ENCODE measurements at regions not wholly inside any gene's neighbourhood (a gene's known extent, or its start where the extent isn't known, plus 50 kb on each side); places are given as distances from the start of the nearest gene placed in this dataset.

GRCh38 chr11:37699644-37700043, 1101.6 kb upstream of the RAG2 start:
- WGBS, 5 donors: 69 to 77% (median 70%) methylated on average over 2 of the region's 2 CpGs
- Histone ChIP-seq H3K4me1 (no peaks in the 10 kb centered on the region), H3K36me3 (no peaks in the 10 kb centered on the region), H3K9me3 (peaks cover 6 to 25% (median 16%) of the 10 kb centered on the region in 4 donors), H3K4me3 (no peak overlapping the region), H3K27me3 (no peaks in the 10 kb centered on the region), H3K27ac (no peak overlapping the region)
- DNase-seq: no peak
- intact Hi-C loops (cut with DNase I; ENCODE audit: low total_unique reads): no loop called here
- TF ChIP-seq POLR2A (IDR thresholded peaks at IDR 0.05) (no peak), EP300 (IDR thresholded peaks at IDR 0.05) (no peak)

- Histone ChIP-seq H3K27ac (no peak overlapping the region), H3K4me1 (no peaks in the 10 kb centered on the region), H3K27me3 (no peaks in the 10 kb centered on the region), H3K36me3 (no peaks in the 10 kb centered on the region), H3K9me3 (peaks cover 7 to 32% (median 27%) of the 10 kb centered on the region in 4 donors), H3K4me3 (no peak overlapping the region)
- intact Hi-C loops (cut with DNase I; ENCODE audit: low total_unique reads): no loop called here
- no peak for DNase-seq
- TF ChIP-seq EP300 (IDR thresholded peaks at IDR 0.05) (no peak), CTCF (IDR thresholded peaks at IDR 0.05) (no peak)
These were observed 1097.2 kb upstream of the RAG2 start for GRCh38 chr11:37695283-37695682.

GRCh38 chr11:37689951-37690350, 1091.9 kb upstream of the RAG2 start:
- Histone ChIP-seq H3K9me3 (peaks cover 4 to 19% (median 13%) of the 10 kb centered on the region in 4 donors), H3K36me3 (no peaks in the 10 kb centered on the region), H3K4me3 (no peak overlapping the region), H3K27me3 (no peaks in the 10 kb centered on the region), H3K27ac (no peak overlapping the region), H3K4me1 (no peaks in the 10 kb centered on the region)
- no peak for TF ChIP-seq POLR2AphosphoS5 (IDR thresholded peaks at IDR 0.05)
- no peak for TF ChIP-seq EP300 (IDR thresholded peaks at IDR 0.05)
- no peak for TF ChIP-seq CTCF (IDR thresholded peaks at IDR 0.05)
- no peak for TF ChIP-seq POLR2A (IDR thresholded peaks at IDR 0.05)
- WGBS, 5 donors: 30 to 51% (median 35%) methylated on average over 2 of the region's 2 CpGs
- no peak for DNase-seq
- intact Hi-C loops (cut with DNase I; ENCODE audit: low total_unique reads): no loop called here

- TF ChIP-seq POLR2A (IDR thresholded peaks at IDR 0.05): no peak
- no peak for TF ChIP-seq POLR2AphosphoS5 (IDR thresholded peaks at IDR 0.05)
- TF ChIP-seq EP300 (IDR thresholded peaks at IDR 0.05): no peak
- TF ChIP-seq CTCF (IDR thresholded peaks at IDR 0.05): no peak
- no peaks in the 10 kb centered on the region for H3K27me3 ChIP-seq
- intact Hi-C loops (cut with DNase I; ENCODE audit: low total_unique reads): no loop called here
- H3K9me3 ChIP-seq: peaks cover 0 to 4% (median 1%) of the 10 kb centered on the region in 4 donors
- no peak for DNase-seq
- no peak overlapping the region for H3K27ac ChIP-seq
- WGBS, 5 donors: 49 to 50% (median 50%) methylated on average over 2 of the region's 2 CpGs
- H3K4me3 ChIP-seq: no peak overlapping the region
- no peaks in the 10 kb centered on the region for H3K4me1 ChIP-seq
- H3K36me3 ChIP-seq: no peaks in the 10 kb centered on the region
These were observed 1090.4 kb upstream of the RAG2 start for GRCh38 chr11:37688456-37688855.

GRCh38 chr11:37687130-37687529, 1089.1 kb upstream of the RAG2 start:
- DNase-seq: no peak
- Histone ChIP-seq H3K36me3 (no peaks in the 10 kb centered on the region), H3K4me1 (no peaks in the 10 kb centered on the region), H3K27me3 (no peaks in the 10 kb centered on the region), H3K9me3 (peaks cover 0 to 8% (median 0%) of the 10 kb centered on the region in 4 donors), H3K4me3 (no peak overlapping the region), H3K27ac (no peak overlapping the region)
- intact Hi-C loops (cut with DNase I; ENCODE audit: low total_unique reads): no loop called here
- TF ChIP-seq POLR2AphosphoS5 (IDR thresholded peaks at IDR 0.05): no peak
- no peak for TF ChIP-seq POLR2A (IDR thresholded peaks at IDR 0.05)
- TF ChIP-seq EP300 (IDR thresholded peaks at IDR 0.05): no peak
- TF ChIP-seq CTCF (IDR thresholded peaks at IDR 0.05): no peak

Measured in stomach (tissue), 8 donors.